Testis (tissue), 2 donors: ENCODE measurements at regions not wholly inside any gene's neighbourhood (a gene's known extent, or its start where the extent isn't known, plus 50 kb on each side); places are given as distances from the start of the nearest gene placed in this dataset.

Experiments
- DNase-seq: peaks from one replicate; pipeline ENCODE4 v3.0.0-alpha.2; 2019
- H3K27ac ChIP-seq, 2 donors: fragments of 200-600 bp; sonication (generic); one replicate each; pipeline ENCODE4 v1.5.1; 2019
- H3K27me3 ChIP-seq: fragments of 200-600 bp; sonication (generic); one replicate; pipeline ENCODE4 v1.5.1; 2019
- H3K36me3 ChIP-seq: fragments of 200-600 bp; sonication (generic); one replicate; pipeline ENCODE4 v1.5.1; 2017; ENCODE audit warnings: low read depth; ENCODE audit errors: missing control alignments
- H3K4me1 ChIP-seq: fragments of 200-600 bp; sonication (generic); one replicate; pipeline ENCODE4 v1.5.1; 2019
- H3K4me3 ChIP-seq, 2 donors: fragments of 200-600 bp; sonication (generic); one replicate each; pipeline ENCODE4 v1.5.1; 2017 to 2019
- H3K9me3 ChIP-seq: fragments of 200-600 bp; sonication (generic); one replicate; pipeline ENCODE4 v1.5.1; 2017
- POLR2A ChIP-seq: fragments of 450-650 bp; IDR thresholded peaks from one replicate; pipeline ENCODE4 v1.6.1; 2017; ENCODE audit warnings: antibody characterized with exemption, mild to moderate bottlenecking, moderate library complexity
- WGBS, 2 donors: methylation state at CpG; one replicate each; pipeline ENCODE4 v1.1.5; 2018; 5-methylcytosine and 5-hydroxymethylcytosine counted together
- intact Hi-C: fragments of 100-400 bp; cut with DNase I; formaldehyde crosslinking; loops from one replicate; pipeline ENCODE4 v1.15.1; 2023; ENCODE audit warnings: low total_unique reads
- TF ChIP-seq, protein P1 (sequence below), 3 experiments: fragments of 450-650 bp in 2 of 3; fragments of 200-600 bp in 1 of 3; sonication (generic) in 1 of 3; IDR thresholded peaks; one replicate each; pipeline ENCODE4 v1.5.1; 2016 to 2019; ENCODE audit warnings: antibody characterized with exemption in 3 of 3, mild to moderate bottlenecking in 2 of 3, moderate library complexity in 1 of 3

- no peaks in the 10 kb centered on the region for H3K36me3 ChIP-seq
- no peaks in the 10 kb centered on the region for H3K9me3 ChIP-seq
- no peak for TF ChIP-seq POLR2A
- TF ChIP-seq, protein P1, sequence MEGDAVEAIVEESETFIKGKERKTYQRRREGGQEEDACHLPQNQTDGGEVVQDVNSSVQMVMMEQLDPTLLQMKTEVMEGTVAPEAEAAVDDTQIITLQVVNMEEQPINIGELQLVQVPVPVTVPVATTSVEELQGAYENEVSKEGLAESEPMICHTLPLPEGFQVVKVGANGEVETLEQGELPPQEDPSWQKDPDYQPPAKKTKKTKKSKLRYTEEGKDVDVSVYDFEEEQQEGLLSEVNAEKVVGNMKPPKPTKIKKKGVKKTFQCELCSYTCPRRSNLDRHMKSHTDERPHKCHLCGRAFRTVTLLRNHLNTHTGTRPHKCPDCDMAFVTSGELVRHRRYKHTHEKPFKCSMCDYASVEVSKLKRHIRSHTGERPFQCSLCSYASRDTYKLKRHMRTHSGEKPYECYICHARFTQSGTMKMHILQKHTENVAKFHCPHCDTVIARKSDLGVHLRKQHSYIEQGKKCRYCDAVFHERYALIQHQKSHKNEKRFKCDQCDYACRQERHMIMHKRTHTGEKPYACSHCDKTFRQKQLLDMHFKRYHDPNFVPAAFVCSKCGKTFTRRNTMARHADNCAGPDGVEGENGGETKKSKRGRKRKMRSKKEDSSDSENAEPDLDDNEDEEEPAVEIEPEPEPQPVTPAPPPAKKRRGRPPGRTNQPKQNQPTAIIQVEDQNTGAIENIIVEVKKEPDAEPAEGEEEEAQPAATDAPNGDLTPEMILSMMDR (IDR thresholded peaks at IDR 0.05): peak in 1 of 3 experiments; percentile 17
- intact Hi-C loops: no loop called here
- no peaks in the 10 kb centered on the region for H3K27me3 ChIP-seq
- no peak overlapping the region for H3K27ac ChIP-seq
- 82 to 85% methylated on average over 8 of the region's 8 CpGs for whole genome bisulfite sequencing, 2 donors
- peaks cover 8% of the 10 kb centered on the region for H3K4me1 ChIP-seq
- no peak for DNase-seq
- H3K4me3 ChIP-seq: no peak overlapping the region
Observed at GRCh38 chr12:124709722-124710687, 142.6 kb upstream of the NCOR2 start.

DNA sequence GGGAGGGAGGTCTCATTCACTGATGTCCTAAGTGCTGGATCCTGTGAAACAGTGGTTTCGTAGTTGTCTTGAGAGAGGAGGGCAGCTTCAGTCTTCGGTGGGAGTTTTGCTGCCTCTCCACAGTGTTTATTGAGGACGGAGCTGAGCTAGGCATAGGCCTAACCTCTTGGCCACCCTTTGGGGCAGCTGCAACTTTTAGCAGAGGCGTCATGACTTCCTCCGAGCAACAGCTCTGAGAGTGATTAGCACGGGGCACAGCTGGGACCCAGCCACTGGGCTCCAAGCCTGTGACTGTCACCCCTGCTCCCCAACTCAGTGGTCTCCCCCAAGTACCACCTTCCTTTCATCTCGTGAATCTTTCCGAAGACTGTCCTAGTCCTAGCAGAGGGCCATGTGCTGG is 139.9 kb upstream of the NCOR2 start:
- no peaks in the 10 kb centered on the region for H3K36me3 ChIP-seq
- H3K4me3 ChIP-seq: no peak overlapping the region
- peaks cover 22% of the 10 kb centered on the region for H3K4me1 ChIP-seq
- TF ChIP-seq, protein P1 (IDR thresholded peaks at IDR 0.05): no peak
- no peak for TF ChIP-seq POLR2A
- no peaks in the 10 kb centered on the region for H3K27me3 ChIP-seq
- no peak for DNase-seq
- no peaks in the 10 kb centered on the region for H3K9me3 ChIP-seq
- 92 to 94% methylated on average over 8 of the region's 8 CpGs for WGBS, 2 donors
- intact Hi-C loops: no loop called here
- no peak overlapping the region for H3K27ac ChIP-seq

- Histone ChIP-seq H3K4me1 (peaks cover 25% of the 10 kb centered on the region), H3K27me3 (no peaks in the 10 kb centered on the region), H3K27ac (no peak overlapping the region), H3K36me3 (no peaks in the 10 kb centered on the region), H3K9me3 (no peaks in the 10 kb centered on the region), H3K4me3 (no peak overlapping the region)
- TF ChIP-seq POLR2A: no peak
- TF ChIP-seq, protein P1 (IDR thresholded peaks at IDR 0.05): no peak
- no peak for DNase-seq
- intact Hi-C loops: no loop called here
- WGBS, 2 donors: 93 to 95% methylated on average over 10 of the region's 10 CpGs
Observed at GRCh38 chr12:124706363-124706762, 139.0 kb upstream of the NCOR2 start.

GRCh38 chr12:124705545-124706138 is 138.2 kb upstream of the NCOR2 start:
- intact Hi-C loops: no loop called here
- 80 to 84% methylated on average over 11 of the region's 11 CpGs for WGBS, 2 donors
- no peak overlapping the region for H3K4me3 ChIP-seq
- TF ChIP-seq, protein P1 (IDR thresholded peaks at IDR 0.05): no peak
- no peak for TF ChIP-seq POLR2A
- H3K4me1 ChIP-seq: peaks cover 32% of the 10 kb centered on the region
- DNase-seq: no peak
- peak overlapping the region in 1 of 2 donors; percentile 6 for H3K27ac ChIP-seq
- H3K27me3 ChIP-seq: no peaks in the 10 kb centered on the region
- H3K36me3 ChIP-seq: no peaks in the 10 kb centered on the region
- no peaks in the 10 kb centered on the region for H3K9me3 ChIP-seq
